SH-SY5Y (cell line): ENCODE measurements at regions not wholly inside any gene's neighbourhood (a gene's known extent, or its start where the extent isn't known, plus 50 kb on each side); places are given as distances from the start of the nearest gene placed in this dataset.

Source experiments
- GATA2 ChIP-seq: IDR thresholded peaks from 2 replicates; pipeline ENCODE4 v1.6.1; 2011; ENCODE audit warnings: mild to moderate bottlenecking, low read depth, low read length
- GATA3 ChIP-seq: IDR thresholded peaks from 2 replicates; pipeline ENCODE4 v1.6.1; 2011; ENCODE audit warnings: low read depth, mild to moderate bottlenecking, low read length, moderate library complexity

DNA sequence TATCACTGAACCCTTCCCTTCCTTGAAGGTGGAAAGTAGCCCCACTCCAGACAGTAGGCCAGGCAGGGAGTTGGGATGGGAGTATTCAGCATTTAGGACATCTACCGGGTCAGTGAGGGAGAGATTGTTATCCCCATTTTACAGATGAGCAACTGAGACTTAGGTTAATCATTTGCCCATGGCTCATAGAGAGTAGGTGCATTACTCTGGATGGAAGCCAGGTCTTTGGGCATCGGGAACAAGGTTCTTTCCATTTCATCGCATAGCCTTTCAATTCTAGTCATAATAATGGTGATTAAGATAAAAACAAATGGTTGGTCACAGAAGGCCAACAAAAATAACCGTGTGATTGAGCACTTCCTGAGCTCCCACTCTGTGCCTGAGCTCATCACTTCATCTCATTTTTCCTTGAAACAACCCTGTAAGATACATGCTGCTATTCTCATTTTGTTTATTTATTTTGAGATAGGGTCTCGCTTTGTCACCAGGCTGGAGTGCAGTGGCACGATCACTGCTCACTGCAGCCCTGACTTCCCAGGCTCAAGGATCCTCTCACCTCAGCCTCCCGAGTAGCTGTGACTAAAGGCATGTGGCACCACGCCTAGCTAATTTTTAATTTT, 64.8 kb downstream of the NAV1 start:
- TF ChIP-seq GATA2 (no peak), GATA3 (no peak)

DNA sequence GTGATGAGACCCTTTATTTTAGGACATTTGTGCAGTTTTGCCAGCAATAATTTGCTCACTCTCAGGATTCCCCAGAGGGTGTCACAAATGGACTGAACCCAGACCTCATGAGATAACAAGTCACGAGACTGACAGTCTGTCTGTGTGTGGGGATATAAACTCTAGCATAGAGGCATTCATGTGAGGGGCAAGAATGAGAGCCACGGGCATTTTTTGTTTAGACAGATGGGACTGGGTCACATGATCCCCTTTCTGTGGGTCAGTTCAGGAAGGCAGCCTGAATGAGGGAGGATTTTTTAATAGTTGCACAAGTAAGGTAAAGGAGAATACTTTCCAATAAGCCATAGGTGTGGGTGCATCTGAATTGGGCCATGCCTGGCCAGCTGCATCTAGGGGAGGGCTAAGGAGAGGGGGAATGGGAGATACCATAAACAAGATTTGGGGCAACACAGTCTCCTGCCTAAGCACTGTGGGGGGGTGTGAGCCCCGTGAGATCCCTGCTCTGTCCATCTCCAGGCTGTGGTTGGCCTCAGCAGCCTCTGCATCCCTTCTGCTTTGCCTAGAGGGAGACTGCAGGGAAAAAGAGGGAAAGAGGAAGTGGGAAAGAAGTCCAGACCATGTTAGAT, 66.6 kb downstream of the NAV1 start:
- TF ChIP-seq GATA2 (peak; percentile 53; the same call in 1 of the 2 replicates), GATA3 (no peak)

DNA sequence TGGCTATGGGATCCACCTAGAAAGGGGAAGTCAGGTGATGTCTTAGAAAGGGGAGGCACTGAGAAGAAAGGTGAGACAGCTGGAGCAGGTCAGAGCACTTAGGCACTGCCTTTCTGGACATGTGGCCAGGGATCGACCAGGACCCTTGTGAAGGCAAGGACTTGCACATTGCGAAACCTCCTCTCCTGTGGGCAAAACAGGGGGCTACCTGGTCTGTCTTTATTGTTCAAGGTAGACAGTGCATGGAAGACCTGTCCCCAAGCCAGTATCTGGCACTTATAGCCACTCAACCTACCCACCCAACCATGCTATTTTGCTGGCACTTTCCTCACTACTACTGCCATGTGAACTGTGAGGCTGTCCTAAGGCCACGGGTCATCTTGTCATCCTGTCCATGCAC, 67.2 kb downstream of the NAV1 start:
- TF ChIP-seq GATA3 (no peak), GATA2 (no peak)

DNA sequence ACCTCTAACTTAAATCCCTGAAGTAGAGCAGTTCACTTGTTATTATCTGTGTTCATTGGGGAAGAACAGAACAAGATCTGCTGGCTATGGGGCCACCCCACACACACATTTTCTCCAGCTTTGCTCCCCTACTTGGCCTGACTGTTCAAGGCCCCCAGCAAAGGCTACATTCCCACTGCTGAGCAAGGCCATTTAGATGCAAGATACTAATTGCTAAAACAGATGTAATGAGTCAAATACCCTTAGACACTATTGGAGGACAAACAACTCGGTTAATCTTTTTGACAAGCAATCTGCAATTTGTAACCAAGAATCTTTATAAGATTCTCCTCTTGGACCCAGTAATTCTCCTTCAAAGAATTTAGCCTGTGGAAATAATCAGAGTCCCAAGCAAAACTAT, 67.7 kb downstream of the NAV1 start:
- TF ChIP-seq GATA3 (no peak), GATA2 (no peak)

DNA sequence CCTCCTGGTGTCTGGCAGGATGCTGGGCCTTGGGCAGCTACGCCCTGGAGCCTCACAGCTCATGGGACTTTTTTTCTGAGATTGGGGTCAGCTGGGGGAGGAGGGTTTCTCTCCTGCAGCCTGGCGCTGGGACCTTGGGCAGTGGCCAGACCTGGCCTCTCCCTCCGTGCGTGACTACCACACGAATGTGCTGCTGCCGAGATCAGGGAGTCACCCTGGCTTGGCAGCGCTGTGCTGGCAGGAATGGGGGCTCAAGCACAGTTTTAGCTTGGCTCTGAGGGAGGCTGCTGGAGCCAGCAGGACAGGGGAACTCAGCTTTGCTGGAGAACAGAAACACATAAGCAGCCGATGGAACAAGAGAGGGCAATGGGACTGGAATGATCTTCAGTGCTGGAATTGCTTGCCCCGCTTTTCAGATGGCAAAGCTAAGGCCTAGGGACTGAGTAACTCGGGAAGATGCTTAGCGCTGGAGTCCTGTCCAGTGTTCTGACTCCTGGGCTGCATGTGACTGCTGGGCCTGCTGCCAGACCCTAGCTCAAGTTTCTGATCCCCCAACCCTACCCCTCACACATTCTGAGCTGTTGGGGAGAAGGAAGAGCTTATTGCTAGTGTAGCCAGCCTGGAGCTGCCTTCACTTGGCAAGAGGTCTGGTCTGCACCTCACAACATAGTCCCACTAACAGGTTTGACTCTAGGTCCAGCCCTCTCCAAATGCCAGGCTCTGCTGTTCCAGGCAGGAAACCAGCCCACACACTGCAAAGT, 69.9 kb downstream of the NAV1 start:
- TF ChIP-seq GATA3 (no peak), GATA2 (no peak)

DNA sequence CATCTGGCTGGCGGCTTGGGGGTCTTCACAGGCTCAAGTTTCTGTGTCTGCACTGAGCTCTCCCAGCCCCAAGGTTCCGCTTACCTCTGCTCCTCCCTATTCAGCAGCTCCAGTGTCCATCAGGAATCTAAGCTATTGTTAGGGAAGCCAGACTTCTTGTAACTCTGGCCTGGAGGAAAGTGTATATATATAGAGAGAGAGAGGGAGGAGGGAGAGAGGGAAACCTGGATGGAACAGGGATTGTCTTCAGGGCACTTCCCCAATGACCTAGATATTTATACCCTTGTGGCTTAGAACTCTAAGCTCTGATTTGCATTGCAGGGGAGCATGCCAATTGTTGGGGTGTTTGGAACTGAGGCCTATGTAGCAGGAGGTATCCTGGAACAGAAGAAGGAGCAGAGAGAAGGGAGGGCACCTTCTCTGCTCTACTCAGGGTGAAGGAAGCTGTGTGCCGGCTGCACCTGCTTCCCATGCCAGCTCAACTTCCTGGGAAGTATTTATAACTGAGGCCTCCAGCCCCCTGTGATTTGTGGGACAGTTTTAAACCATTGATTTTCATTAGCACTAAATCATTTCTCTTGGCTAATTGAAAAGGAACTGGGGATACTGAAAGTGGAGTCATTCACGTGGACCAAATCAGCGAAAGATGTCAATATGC, 70.9 kb downstream of the NAV1 start:
- TF ChIP-seq GATA2 = no peak
- TF ChIP-seq GATA3 = no peak

DNA sequence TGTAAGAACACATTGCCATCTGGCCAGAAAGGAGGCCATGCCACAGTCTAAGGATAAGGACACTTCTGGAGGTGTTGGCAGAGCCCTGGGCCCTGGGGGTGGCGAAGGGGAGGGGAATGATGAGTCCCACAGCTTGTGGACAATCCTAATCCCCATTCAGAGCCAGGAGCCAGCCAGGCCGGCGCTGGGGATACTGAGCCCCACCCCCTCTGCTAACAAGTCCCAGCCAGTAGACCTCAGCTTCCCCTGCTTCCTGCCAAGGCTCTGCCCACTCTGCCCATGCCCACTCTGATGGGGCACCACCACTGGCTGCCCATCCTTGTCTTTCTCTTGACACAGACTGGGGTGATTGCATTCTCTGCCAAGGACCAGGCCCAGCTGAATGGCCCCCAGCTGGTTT, 71.9 kb downstream of the NAV1 start:
- TF ChIP-seq GATA2 (no peak), GATA3 (no peak)

DNA sequence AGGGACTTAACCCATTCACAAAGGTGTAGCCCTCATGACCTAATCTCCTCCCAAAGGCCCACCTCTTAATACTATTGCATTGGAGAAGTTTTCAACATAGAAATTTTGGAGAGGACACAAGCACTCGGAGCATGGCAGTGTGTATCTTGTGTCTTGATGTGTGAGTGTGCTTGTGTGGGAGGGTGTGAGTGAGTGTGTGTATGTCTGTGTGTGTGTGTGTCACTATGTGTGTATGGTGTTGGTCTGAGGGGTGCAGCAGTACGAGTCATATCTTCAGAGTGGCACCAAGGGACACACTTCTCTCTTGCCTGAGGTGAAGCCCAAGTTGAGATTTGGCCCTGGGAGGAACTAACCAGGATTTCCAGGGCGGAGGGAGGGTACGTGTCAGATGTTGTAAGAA, 73.7 kb downstream of the NAV1 start:
- no peak for TF ChIP-seq GATA2
- TF ChIP-seq GATA3 = no peak

DNA sequence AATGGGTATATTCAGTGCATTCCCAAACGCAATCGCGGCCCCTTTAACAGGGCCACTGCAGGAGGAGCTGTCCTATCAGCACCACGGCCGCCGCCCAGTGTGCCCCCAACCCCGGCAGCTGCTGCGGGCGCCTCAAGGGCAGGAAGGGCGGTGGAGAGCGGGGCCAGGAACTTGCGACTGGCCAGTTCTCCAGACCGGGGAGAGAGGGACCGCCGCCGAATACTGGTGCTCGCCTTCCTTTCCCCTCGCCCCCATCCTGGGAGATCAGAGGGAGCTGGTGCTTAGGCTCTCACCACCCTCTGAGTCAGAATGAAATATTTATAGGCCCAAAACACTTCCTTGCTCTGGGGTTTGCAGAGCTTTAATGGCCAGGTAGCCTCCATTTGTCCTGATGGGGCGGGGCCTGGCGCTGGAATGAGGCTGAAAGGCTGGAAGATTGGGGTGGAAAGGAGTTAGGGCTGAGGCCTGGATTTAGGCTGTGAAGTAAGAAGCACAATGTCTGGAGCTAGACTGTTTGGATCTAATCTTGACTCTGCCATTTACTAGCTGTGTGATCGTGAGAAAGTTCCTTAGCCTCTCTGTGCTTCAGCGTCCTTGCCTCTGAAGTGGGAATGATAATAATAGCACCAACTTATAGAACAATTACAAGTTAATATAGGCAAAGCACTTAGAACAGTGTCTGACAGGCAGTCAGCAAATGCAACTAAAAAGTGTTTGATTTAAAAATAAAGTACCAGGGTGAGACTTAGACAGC, 75.5 kb downstream of the NAV1 start:
- no peak for TF ChIP-seq GATA2
- no peak for TF ChIP-seq GATA3

DNA sequence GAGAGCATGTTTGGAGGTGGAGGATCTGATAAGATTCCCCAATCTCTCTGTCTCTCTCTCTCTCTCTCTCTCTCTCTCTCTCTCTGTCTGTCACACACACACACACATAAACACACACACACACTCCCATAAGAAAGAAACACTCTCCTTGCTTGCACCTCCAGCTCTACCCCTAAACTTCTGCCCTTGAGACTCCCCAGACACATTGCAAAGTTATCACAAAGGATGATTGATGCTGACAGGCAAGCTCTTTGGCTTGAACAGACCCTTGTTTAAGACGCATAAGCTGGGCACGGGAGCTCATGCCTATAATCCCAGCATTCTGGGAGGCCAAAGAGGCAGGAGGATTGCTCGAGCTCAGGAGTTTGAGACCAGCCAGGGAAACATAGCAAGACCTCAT, 78.2 kb downstream of the NAV1 start:
- TF ChIP-seq GATA3 (no peak), GATA2 (peak; percentile 8; the same call in 1 of the 2 replicates)

DNA sequence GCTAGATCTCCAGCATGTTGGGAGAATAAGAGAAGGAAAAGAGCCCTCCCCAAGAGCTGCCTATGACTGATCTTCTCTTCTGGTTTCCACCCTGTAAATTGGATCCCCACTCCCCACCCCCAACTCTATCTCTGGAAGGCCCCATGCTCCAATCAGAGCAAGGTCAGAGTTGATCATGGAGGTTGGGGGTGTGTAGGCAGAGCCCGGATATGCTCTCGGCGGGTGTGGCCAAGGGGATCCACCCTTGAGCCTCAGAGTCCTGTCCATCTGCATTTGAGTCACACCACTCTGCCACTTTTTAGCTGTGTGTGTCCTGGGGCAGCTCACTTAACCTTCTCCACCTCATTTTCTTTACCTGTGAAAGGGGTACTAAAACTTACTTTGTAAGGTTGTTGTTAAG, 79.5 kb downstream of the NAV1 start:
- TF ChIP-seq GATA3 = no peak
- TF ChIP-seq GATA2 = no peak

DNA sequence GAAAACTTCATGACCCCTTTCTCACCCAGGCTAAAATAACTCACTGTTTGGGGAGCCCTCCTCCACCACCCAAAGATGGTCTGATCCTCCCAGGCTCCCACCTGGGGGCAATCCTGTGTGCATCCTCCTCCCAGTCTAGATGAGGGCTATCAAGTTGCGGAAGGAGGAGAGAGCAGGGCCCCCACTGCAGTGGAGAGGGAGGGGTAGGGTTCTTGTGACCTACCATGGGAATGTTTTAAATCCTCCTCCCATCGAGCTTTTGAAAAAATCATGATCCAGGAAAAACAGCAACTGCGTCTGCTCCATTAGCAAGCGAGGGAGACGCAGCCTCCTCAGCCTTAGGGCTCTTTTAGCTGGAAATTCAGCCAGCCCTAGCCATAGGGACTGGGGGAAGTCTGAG, 80.0 kb downstream of the NAV1 start:
- no peak for TF ChIP-seq GATA3
- TF ChIP-seq GATA2 = no peak

DNA sequence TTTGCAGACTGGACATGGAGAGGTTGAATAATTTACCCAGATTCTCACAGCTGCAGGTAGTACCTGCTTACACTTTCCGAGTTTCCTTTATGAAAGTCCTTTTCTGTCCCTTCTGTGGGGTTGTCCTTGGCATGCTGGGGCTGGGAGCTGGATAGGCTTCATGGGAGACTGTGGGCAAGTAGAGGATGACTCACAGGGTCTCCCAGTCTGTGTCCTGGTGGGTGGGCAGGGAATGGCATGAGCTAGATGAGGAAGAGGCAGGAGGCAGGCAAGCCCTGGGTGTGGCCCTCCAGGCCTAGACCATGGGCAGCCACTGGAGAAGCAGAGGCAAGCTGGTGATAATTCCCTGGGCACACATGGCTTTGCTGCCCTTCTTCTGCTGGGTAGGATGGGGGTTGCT, 80.6 kb downstream of the NAV1 start:
- TF ChIP-seq GATA3 = no peak
- no peak for TF ChIP-seq GATA2

DNA sequence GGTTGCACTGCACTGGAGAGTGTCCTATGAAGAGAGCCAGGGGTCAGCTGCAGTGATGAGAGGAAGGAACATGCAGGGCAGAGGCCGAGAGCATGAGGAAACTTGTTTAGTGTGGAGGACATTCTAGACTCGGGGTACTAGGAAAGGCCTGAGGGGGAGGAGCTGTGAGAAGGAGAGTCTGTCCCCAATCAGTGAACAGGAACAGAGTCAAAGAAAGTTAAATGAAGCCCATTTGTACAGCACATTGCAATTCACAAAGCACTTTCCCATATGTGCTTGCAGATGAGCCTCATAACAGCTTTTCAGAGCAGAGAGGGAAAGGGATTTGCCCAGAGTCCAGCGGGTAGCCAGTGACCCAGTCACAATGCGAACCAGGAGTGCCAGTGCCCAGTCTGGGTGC, 83.4 kb downstream of the NAV1 start:
- TF ChIP-seq GATA2 = no peak
- no peak for TF ChIP-seq GATA3
